WTC11 (cell line): ENCODE measurements at regions not wholly inside any gene's neighbourhood (a gene's known extent, or its start where the extent isn't known, plus 50 kb on each side); places are given as distances from the start of the nearest gene placed in this dataset.

Source experiments
- ATAC-seq: fragments of 200-7000 bp; cut with Tn5 transposase; 2 replicates; pipeline ENCODE4 v1.10.0; 2021; ENCODE audit warnings: mild to moderate bottlenecking, moderate library complexity
- CTCF ChIA-PET: fragments of 300-600 bp; sonication (Branson Sonifier 250); formaldehyde crosslinking; loops from one replicate; lab custom pipeline; 2021; ENCODE audit warnings: antibody characterized with exemption; lab: Charles Lee
- POLR2A ChIA-PET: fragments of 350-600 bp; sonication (Branson Sonifier 250); formaldehyde crosslinking; loops from one replicate; lab custom pipeline; 2021; ENCODE audit warnings: antibody characterized with exemption; lab: Charles Lee
- DNase-seq: peaks from one replicate; pipeline ENCODE4 v3.0.0; 2021; ENCODE audit warnings: low spot score
- H3K27ac Mint-ChIP-seq: 2 replicates; pipeline ENCODE4 v1.8.0; 2021; ENCODE audit warnings: mixed read lengths
- H3K27me3 Mint-ChIP-seq: 2 replicates; pipeline ENCODE4 v1.8.0; 2021; ENCODE audit warnings: low read depth, mild to moderate bottlenecking, moderate library complexity, mixed read lengths
- H3K36me3 Mint-ChIP-seq: 2 replicates; pipeline ENCODE4 v1.8.0; 2021; ENCODE audit warnings: mixed read lengths
- H3K4me1 Mint-ChIP-seq: 2 replicates; pipeline ENCODE4 v1.8.0; 2022; ENCODE audit warnings: mixed read lengths
- H3K4me3 Mint-ChIP-seq: 2 replicates; pipeline ENCODE4 v1.8.0; 2021; ENCODE audit warnings: mild to moderate bottlenecking, moderate library complexity, mixed read lengths
- H3K9me3 Mint-ChIP-seq: 2 replicates; pipeline ENCODE4 v1.8.0; 2021; ENCODE audit warnings: mixed read lengths
- CTCF ChIP-seq: fragments of 200-600 bp; IDR thresholded peaks from 2 replicates; pipeline ENCODE4 v1.8.0; 2022; ENCODE audit warnings: antibody characterized with exemption
- FOXK1 ChIP-seq: sonication (generic); formaldehyde crosslinking; IDR thresholded peaks from 2 replicates; pipeline ENCODE4 v1.8.0; 2022; ENCODE audit warnings: mild to moderate bottlenecking, moderate library complexity, missing genetic modification reagents
- MAX ChIP-seq: sonication (generic); formaldehyde crosslinking; IDR thresholded peaks from 2 replicates; pipeline ENCODE4 v1.8.0; 2022; ENCODE audit warnings: mild to moderate bottlenecking, missing genetic modification reagents
- NFYB ChIP-seq: sonication (generic); formaldehyde crosslinking; conservative IDR thresholded peaks from 2 replicates; pipeline ENCODE4 v1.8.0; 2022; ENCODE audit warnings: low read depth, missing genetic modification reagents
- RELA ChIP-seq: sonication (generic); formaldehyde crosslinking; IDR thresholded peaks from 2 replicates; pipeline ENCODE4 v1.8.1; 2022; ENCODE audit warnings: missing genetic modification reagents, mild to moderate bottlenecking, borderline replicate concordance
- SMAD3 ChIP-seq: sonication (generic); formaldehyde crosslinking; IDR thresholded peaks from 2 replicates; pipeline ENCODE4 v1.8.0; 2022; ENCODE audit warnings: missing genetic modification reagents, mild to moderate bottlenecking, borderline replicate concordance
- ZNF121 ChIP-seq: sonication (generic); formaldehyde crosslinking; IDR thresholded peaks from 2 replicates; pipeline ENCODE4 v1.8.0; 2023; ENCODE audit warnings: missing genetic modification reagents
- TF ChIP-seq, protein P1 (sequence below): sonication (generic); formaldehyde crosslinking; conservative IDR thresholded peaks from 2 replicates; pipeline ENCODE4 v1.8.1; 2023; ENCODE audit warnings: mild to moderate bottlenecking, low read depth, missing genetic modification reagents, moderate library complexity
- TF ChIP-seq, protein P2 (sequence below): fragments of 250-450 bp; sonication (Bioruptor Pico); IDR thresholded peaks from 2 replicates; pipeline ENCODE4 v1.9.0; 2021; ENCODE audit warnings: moderate library complexity, mild to moderate bottlenecking, inconsistent platforms, borderline replicate concordance
- TF ChIP-seq, protein P3 (sequence below): sonication (generic); formaldehyde crosslinking; IDR thresholded peaks from 2 replicates; pipeline ENCODE4 v1.8.0; 2022; ENCODE audit warnings: mild to moderate bottlenecking, missing genetic modification reagents
- TF ChIP-seq, protein P4 (sequence below): fragments of 250-450 bp; sonication (Bioruptor Pico); IDR thresholded peaks from 2 replicates; pipeline ENCODE4 v1.9.0; 2021; ENCODE audit warnings: mild to moderate bottlenecking, borderline replicate concordance
- TF ChIP-seq, protein P5 (sequence below): sonication (generic); formaldehyde crosslinking; IDR thresholded peaks from 2 replicates; pipeline ENCODE4 v1.8.0; 2023; ENCODE audit warnings: missing genetic modification reagents, mild to moderate bottlenecking, borderline replicate concordance
- TF ChIP-seq, protein P6 (sequence below): sonication (generic); formaldehyde crosslinking; IDR thresholded peaks from 2 replicates; pipeline ENCODE4 v1.8.0; 2023; ENCODE audit warnings: mild to moderate bottlenecking, missing genetic modification reagents

DNA sequence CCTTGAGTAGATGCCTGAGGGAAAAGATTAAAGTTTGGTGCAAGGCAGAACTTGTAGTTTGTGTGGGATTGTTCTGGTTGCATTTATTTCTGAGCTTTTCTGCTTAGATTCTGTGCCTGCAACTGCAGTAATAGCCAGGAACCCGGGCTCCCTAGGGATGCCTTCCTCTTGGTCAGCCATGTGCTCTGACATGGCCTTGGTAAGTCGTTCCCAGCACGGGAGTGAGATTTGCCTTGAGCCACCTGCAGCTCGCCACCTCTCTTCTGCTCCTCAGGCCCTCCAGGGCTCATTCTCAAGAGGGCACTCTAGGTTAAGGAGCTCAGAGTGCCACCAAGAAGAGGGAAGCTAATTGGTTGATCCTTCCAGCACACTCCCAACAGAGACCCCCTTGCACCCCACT lies 350.6 kb upstream of the MKI67 start:
- CTCF ChIA-PET = no interaction called here
- Mint-ChIP-seq H3K27me3 (no peaks in the 10 kb centered on the region), H3K36me3 (no peaks in the 10 kb centered on the region), H3K4me3 (no peak overlapping the region), H3K9me3 (no peaks in the 10 kb centered on the region), H3K27ac (no peak overlapping the region), H3K4me1 (peaks cover 19% of the 10 kb centered on the region)
- ATAC-seq (no peak), DNase-seq (no peak)
- POLR2A ChIA-PET = no interaction called here
- TF ChIP-seq, protein P1, sequence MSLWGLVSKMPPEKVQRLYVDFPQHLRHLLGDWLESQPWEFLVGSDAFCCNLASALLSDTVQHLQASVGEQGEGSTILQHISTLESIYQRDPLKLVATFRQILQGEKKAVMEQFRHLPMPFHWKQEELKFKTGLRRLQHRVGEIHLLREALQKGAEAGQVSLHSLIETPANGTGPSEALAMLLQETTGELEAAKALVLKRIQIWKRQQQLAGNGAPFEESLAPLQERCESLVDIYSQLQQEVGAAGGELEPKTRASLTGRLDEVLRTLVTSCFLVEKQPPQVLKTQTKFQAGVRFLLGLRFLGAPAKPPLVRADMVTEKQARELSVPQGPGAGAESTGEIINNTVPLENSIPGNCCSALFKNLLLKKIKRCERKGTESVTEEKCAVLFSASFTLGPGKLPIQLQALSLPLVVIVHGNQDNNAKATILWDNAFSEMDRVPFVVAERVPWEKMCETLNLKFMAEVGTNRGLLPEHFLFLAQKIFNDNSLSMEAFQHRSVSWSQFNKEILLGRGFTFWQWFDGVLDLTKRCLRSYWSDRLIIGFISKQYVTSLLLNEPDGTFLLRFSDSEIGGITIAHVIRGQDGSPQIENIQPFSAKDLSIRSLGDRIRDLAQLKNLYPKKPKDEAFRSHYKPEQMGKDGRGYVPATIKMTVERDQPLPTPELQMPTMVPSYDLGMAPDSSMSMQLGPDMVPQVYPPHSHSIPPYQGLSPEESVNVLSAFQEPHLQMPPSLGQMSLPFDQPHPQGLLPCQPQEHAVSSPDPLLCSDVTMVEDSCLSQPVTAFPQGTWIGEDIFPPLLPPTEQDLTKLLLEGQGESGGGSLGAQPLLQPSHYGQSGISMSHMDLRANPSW = no peak
- TF ChIP-seq SMAD3 (CRISPR knock-in tag) = no peak
- TF ChIP-seq, protein P2, sequence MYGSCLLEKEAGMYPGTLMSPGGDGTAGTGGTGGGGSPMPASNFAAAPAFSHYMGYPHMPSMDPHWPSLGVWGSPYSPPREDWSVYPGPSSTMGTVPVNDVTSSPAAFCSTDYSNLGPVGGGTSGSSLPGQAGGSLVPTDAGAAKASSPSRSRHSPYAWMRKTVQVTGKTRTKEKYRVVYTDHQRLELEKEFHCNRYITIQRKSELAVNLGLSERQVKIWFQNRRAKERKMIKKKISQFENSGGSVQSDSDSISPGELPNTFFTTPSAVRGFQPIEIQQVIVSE (CRISPR knock-in tag) = no peak
- TF ChIP-seq, protein P3, sequence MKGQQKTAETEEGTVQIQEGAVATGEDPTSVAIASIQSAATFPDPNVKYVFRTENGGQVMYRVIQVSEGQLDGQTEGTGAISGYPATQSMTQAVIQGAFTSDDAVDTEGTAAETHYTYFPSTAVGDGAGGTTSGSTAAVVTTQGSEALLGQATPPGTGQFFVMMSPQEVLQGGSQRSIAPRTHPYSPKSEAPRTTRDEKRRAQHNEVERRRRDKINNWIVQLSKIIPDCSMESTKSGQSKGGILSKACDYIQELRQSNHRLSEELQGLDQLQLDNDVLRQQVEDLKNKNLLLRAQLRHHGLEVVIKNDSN (CRISPR knock-in tag) = no peak
- TF ChIP-seq ZNF121 = no peak
- no peak for TF ChIP-seq FOXK1 (CRISPR knock-in tag)
- TF ChIP-seq, protein P4, sequence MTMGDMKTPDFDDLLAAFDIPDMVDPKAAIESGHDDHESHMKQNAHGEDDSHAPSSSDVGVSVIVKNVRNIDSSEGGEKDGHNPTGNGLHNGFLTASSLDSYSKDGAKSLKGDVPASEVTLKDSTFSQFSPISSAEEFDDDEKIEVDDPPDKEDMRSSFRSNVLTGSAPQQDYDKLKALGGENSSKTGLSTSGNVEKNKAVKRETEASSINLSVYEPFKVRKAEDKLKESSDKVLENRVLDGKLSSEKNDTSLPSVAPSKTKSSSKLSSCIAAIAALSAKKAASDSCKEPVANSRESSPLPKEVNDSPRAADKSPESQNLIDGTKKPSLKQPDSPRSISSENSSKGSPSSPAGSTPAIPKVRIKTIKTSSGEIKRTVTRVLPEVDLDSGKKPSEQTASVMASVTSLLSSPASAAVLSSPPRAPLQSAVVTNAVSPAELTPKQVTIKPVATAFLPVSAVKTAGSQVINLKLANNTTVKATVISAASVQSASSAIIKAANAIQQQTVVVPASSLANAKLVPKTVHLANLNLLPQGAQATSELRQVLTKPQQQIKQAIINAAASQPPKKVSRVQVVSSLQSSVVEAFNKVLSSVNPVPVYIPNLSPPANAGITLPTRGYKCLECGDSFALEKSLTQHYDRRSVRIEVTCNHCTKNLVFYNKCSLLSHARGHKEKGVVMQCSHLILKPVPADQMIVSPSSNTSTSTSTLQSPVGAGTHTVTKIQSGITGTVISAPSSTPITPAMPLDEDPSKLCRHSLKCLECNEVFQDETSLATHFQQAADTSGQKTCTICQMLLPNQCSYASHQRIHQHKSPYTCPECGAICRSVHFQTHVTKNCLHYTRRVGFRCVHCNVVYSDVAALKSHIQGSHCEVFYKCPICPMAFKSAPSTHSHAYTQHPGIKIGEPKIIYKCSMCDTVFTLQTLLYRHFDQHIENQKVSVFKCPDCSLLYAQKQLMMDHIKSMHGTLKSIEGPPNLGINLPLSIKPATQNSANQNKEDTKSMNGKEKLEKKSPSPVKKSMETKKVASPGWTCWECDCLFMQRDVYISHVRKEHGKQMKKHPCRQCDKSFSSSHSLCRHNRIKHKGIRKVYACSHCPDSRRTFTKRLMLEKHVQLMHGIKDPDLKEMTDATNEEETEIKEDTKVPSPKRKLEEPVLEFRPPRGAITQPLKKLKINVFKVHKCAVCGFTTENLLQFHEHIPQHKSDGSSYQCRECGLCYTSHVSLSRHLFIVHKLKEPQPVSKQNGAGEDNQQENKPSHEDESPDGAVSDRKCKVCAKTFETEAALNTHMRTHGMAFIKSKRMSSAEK (CRISPR knock-in tag) = no peak
- TF ChIP-seq CTCF = no peak
- TF ChIP-seq, protein P5, sequence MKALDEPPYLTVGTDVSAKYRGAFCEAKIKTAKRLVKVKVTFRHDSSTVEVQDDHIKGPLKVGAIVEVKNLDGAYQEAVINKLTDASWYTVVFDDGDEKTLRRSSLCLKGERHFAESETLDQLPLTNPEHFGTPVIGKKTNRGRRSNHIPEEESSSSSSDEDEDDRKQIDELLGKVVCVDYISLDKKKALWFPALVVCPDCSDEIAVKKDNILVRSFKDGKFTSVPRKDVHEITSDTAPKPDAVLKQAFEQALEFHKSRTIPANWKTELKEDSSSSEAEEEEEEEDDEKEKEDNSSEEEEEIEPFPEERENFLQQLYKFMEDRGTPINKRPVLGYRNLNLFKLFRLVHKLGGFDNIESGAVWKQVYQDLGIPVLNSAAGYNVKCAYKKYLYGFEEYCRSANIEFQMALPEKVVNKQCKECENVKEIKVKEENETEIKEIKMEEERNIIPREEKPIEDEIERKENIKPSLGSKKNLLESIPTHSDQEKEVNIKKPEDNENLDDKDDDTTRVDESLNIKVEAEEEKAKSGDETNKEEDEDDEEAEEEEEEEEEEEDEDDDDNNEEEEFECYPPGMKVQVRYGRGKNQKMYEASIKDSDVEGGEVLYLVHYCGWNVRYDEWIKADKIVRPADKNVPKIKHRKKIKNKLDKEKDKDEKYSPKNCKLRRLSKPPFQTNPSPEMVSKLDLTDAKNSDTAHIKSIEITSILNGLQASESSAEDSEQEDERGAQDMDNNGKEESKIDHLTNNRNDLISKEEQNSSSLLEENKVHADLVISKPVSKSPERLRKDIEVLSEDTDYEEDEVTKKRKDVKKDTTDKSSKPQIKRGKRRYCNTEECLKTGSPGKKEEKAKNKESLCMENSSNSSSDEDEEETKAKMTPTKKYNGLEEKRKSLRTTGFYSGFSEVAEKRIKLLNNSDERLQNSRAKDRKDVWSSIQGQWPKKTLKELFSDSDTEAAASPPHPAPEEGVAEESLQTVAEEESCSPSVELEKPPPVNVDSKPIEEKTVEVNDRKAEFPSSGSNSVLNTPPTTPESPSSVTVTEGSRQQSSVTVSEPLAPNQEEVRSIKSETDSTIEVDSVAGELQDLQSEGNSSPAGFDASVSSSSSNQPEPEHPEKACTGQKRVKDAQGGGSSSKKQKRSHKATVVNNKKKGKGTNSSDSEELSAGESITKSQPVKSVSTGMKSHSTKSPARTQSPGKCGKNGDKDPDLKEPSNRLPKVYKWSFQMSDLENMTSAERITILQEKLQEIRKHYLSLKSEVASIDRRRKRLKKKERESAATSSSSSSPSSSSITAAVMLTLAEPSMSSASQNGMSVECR (CRISPR knock-in tag) = no peak
- TF ChIP-seq RELA (CRISPR knock-in tag) = no peak
- no peak for TF ChIP-seq NFYB (CRISPR knock-in tag)
- TF ChIP-seq, protein P6, sequence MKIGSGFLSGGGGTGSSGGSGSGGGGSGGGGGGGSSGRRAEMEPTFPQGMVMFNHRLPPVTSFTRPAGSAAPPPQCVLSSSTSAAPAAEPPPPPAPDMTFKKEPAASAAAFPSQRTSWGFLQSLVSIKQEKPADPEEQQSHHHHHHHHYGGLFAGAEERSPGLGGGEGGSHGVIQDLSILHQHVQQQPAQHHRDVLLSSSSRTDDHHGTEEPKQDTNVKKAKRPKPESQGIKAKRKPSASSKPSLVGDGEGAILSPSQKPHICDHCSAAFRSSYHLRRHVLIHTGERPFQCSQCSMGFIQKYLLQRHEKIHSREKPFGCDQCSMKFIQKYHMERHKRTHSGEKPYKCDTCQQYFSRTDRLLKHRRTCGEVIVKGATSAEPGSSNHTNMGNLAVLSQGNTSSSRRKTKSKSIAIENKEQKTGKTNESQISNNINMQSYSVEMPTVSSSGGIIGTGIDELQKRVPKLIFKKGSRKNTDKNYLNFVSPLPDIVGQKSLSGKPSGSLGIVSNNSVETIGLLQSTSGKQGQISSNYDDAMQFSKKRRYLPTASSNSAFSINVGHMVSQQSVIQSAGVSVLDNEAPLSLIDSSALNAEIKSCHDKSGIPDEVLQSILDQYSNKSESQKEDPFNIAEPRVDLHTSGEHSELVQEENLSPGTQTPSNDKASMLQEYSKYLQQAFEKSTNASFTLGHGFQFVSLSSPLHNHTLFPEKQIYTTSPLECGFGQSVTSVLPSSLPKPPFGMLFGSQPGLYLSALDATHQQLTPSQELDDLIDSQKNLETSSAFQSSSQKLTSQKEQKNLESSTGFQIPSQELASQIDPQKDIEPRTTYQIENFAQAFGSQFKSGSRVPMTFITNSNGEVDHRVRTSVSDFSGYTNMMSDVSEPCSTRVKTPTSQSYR = no peak
- no peak for TF ChIP-seq MAX (CRISPR knock-in tag)
- TF ChIP-seq, all 79 proteins: peak for 0
